ENCODE measurements at regions not wholly inside any gene's neighbourhood (a gene's known extent, or its start where the extent isn't known, plus 50 kb on each side); places are given as distances from the start of the nearest gene placed in this dataset.

- no peak for DNase-seq (ENCODE audit: extremely low read depth in 1 of 2, low read depth in 1 of 2)
These were observed 257.4 kb upstream of the TMTC1 start for GRCh38 chr12:30041096-30041495.

- DNase-seq (ENCODE audit: extremely low read depth in 1 of 2, low read depth in 1 of 2), result no peak
These were observed 247.1 kb upstream of the TMTC1 start for GRCh38 chr12:30030693-30031374.

- DNase-seq (ENCODE audit: extremely low read depth in 1 of 2, low read depth in 1 of 2), result no peak
These were observed 243.0 kb upstream of the TMTC1 start for GRCh38 chr12:30026621-30027234.

GRCh38 chr12:30025317-30025716 is 241.6 kb upstream of the TMTC1 start:
- no peak for DNase-seq (ENCODE audit: extremely low read depth in 1 of 2, low read depth in 1 of 2)

GRCh38 chr12:30023186-30023585 is 239.4 kb upstream of the TMTC1 start:
- DNase-seq (ENCODE audit: extremely low read depth in 1 of 2, low read depth in 1 of 2), result no peak

- no peak for DNase-seq (ENCODE audit: extremely low read depth in 1 of 2, low read depth in 1 of 2)
These were observed 237.5 kb upstream of the TMTC1 start for GRCh38 chr12:30021051-30021833.

- no peak for DNase-seq (ENCODE audit: extremely low read depth in 1 of 2, low read depth in 1 of 2)
These were observed 235.8 kb upstream of the TMTC1 start for GRCh38 chr12:30019366-30020140.

- DNase-seq (ENCODE audit: extremely low read depth in 1 of 2, low read depth in 1 of 2), result no peak
These were observed 232.9 kb upstream of the TMTC1 start for GRCh38 chr12:30016540-30017055.

GRCh38 chr12:30015631-30016337 is 232.0 kb upstream of the TMTC1 start:
- no peak for DNase-seq (ENCODE audit: extremely low read depth in 1 of 2, low read depth in 1 of 2)

GRCh38 chr12:30014991-30015390 is 231.2 kb upstream of the TMTC1 start:
- DNase-seq (ENCODE audit: extremely low read depth in 1 of 2, low read depth in 1 of 2), result no peak

- DNase-seq (ENCODE audit: extremely low read depth in 1 of 2, low read depth in 1 of 2), result no peak
These were observed 229.2 kb upstream of the TMTC1 start for GRCh38 chr12:30012816-30013450.

GRCh38 chr12:30010071-30011052 is 226.6 kb upstream of the TMTC1 start:
- DNase-seq (ENCODE audit: extremely low read depth in 1 of 2, low read depth in 1 of 2), result no peak

GRCh38 chr12:30006021-30006420 is 222.3 kb upstream of the TMTC1 start:
- DNase-seq (ENCODE audit: extremely low read depth in 1 of 2, low read depth in 1 of 2), result no peak

- no peak for DNase-seq (ENCODE audit: extremely low read depth in 1 of 2, low read depth in 1 of 2)
These were observed 219.6 kb upstream of the TMTC1 start for GRCh38 chr12:30003321-30003720.

GRCh38 chr12:30002677-30003076 is 218.9 kb upstream of the TMTC1 start:
- no peak for DNase-seq (ENCODE audit: extremely low read depth in 1 of 2, low read depth in 1 of 2)

- no peak for DNase-seq (ENCODE audit: extremely low read depth in 1 of 2, low read depth in 1 of 2)
These were observed 216.7 kb upstream of the TMTC1 start for GRCh38 chr12:30000401-30000800.

- no peak for DNase-seq (ENCODE audit: extremely low read depth in 1 of 2, low read depth in 1 of 2)
These were observed 213.3 kb upstream of the TMTC1 start for GRCh38 chr12:29996993-29997392.

- no peak for DNase-seq (ENCODE audit: extremely low read depth in 1 of 2, low read depth in 1 of 2)
These were observed 208.6 kb upstream of the TMTC1 start for GRCh38 chr12:29992366-29992765.

GRCh38 chr12:29991924-29992323 is 208.2 kb upstream of the TMTC1 start:
- no peak for DNase-seq (ENCODE audit: extremely low read depth in 1 of 2, low read depth in 1 of 2)

Data from stimulated activated CD8-positive, alpha-beta memory T cell treated with anti-CD3 and anti-CD28 coated beads, Interleukin-7, amount 100 ng/mL, for 48 hours (primary cell).